ENCODE measurements at regions not wholly inside any gene's neighbourhood (a gene's known extent, or its start where the extent isn't known, plus 50 kb on each side); places are given as distances from the start of the nearest gene placed in this dataset.

DNA sequence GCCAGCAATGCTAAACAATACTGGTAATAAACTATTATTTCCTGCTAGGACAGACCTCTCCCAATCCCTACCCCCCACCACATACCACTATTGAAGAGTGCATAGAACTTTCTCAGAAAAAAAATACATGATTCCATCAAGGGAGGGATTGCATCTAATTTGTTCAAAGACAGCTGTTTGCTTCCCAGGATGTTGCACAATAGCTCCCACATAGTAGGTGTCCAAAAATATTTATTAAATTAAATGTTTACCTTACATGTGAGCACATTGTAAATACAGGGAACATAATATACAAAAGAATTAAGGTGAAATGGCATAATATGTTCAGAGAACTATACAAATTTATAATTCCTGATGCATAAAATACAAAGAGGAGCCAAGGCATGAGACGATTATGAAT lies 1111.8 kb upstream of the LCORL start:
- ChIA-PET POLR2A (no interaction called here), CTCF (no interaction called here)
- intact Hi-C loops (cut with micrococcal nuclease; ENCODE audit: unreplicated experiment) = no loop called here
- H3K4me1 ChIP-seq (ENCODE audit: control insufficient read depth, insufficient read depth, low read length) = no peaks in the 10 kb centered on the region
- no peak overlapping the region for H3K27ac ChIP-seq (ENCODE audit: low read length)
- ATAC-seq (no peak), DNase-seq (ENCODE audit: low read depth, low spot score) (no peak)
- no peaks in the 10 kb centered on the region for H3K36me3 ChIP-seq (ENCODE audit: control insufficient read depth, insufficient read depth, low read length)
- no peaks in the 10 kb centered on the region for H3K9me3 ChIP-seq (ENCODE audit: control insufficient read depth, insufficient read depth, low read depth, low read length)
- no peaks in the 10 kb centered on the region for H3K27me3 ChIP-seq (ENCODE audit: control insufficient read depth, insufficient read depth, low read length)
- no peak overlapping the region for H3K4me3 ChIP-seq (ENCODE audit: low read depth in 2 of 2, low read length in 2 of 2)
- TF ChIP-seq TCF7L2 (IDR thresholded peaks at IDR 0.05; ENCODE audit: low read depth, low read length) = no peak
- TF ChIP-seq, protein P1, sequence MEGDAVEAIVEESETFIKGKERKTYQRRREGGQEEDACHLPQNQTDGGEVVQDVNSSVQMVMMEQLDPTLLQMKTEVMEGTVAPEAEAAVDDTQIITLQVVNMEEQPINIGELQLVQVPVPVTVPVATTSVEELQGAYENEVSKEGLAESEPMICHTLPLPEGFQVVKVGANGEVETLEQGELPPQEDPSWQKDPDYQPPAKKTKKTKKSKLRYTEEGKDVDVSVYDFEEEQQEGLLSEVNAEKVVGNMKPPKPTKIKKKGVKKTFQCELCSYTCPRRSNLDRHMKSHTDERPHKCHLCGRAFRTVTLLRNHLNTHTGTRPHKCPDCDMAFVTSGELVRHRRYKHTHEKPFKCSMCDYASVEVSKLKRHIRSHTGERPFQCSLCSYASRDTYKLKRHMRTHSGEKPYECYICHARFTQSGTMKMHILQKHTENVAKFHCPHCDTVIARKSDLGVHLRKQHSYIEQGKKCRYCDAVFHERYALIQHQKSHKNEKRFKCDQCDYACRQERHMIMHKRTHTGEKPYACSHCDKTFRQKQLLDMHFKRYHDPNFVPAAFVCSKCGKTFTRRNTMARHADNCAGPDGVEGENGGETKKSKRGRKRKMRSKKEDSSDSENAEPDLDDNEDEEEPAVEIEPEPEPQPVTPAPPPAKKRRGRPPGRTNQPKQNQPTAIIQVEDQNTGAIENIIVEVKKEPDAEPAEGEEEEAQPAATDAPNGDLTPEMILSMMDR (IDR thresholded peaks at IDR 0.05) = no peak
- TF ChIP-seq SIN3A (IDR thresholded peaks at IDR 0.05; ENCODE audit: borderline replicate concordance, insufficient read depth, low read depth, low read length) = no peak
- TF ChIP-seq, protein P2, sequence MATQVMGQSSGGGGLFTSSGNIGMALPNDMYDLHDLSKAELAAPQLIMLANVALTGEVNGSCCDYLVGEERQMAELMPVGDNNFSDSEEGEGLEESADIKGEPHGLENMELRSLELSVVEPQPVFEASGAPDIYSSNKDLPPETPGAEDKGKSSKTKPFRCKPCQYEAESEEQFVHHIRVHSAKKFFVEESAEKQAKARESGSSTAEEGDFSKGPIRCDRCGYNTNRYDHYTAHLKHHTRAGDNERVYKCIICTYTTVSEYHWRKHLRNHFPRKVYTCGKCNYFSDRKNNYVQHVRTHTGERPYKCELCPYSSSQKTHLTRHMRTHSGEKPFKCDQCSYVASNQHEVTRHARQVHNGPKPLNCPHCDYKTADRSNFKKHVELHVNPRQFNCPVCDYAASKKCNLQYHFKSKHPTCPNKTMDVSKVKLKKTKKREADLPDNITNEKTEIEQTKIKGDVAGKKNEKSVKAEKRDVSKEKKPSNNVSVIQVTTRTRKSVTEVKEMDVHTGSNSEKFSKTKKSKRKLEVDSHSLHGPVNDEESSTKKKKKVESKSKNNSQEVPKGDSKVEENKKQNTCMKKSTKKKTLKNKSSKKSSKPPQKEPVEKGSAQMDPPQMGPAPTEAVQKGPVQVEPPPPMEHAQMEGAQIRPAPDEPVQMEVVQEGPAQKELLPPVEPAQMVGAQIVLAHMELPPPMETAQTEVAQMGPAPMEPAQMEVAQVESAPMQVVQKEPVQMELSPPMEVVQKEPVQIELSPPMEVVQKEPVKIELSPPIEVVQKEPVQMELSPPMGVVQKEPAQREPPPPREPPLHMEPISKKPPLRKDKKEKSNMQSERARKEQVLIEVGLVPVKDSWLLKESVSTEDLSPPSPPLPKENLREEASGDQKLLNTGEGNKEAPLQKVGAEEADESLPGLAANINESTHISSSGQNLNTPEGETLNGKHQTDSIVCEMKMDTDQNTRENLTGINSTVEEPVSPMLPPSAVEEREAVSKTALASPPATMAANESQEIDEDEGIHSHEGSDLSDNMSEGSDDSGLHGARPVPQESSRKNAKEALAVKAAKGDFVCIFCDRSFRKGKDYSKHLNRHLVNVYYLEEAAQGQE (IDR thresholded peaks at IDR 0.05; ENCODE audit: insufficient read depth in 1 of 2, low read depth in 2 of 2, low read length in 1 of 2) = no peak
- in situ Hi-C loops (cut with HindIII; ENCODE audit: low pct_unique_long_range_greater_than_20kb, low sequenced_read_pairs) = no loop called here
- no TSS peak for BruUV-seq (replicated peaks)

DNA sequence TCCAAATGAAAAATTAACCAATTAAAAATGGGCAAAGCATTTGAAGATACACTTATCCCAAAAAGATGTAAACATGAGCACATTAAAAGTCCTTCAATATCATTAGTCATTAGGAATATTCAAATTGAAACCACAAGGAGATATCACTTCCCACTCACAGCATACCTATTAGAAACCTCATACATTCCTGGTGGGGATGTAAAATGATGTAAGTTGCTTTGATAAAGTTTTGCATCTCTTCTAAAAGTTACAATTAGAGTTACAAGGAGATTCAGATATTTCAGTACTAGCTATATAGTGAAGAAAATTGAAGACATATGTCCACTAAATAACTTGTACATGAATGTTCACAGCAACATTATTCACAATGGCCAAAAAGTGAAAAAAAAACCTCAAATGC lies 1109.3 kb upstream of the LCORL start:
- POLR2A ChIA-PET = no interaction called here
- intact Hi-C loops (cut with micrococcal nuclease; ENCODE audit: unreplicated experiment) = no loop called here
- DNase-seq (ENCODE audit: low read depth, low spot score) = no peak

More for the DNA sequence above, 1109.3 kb upstream of the LCORL start:
- in situ Hi-C loops (cut with HindIII; ENCODE audit: low pct_unique_long_range_greater_than_20kb, low sequenced_read_pairs) = no loop called here
- Histone ChIP-seq H3K36me3 (ENCODE audit: control insufficient read depth, insufficient read depth, low read length) (no peaks in the 10 kb centered on the region), H3K27me3 (ENCODE audit: control insufficient read depth, insufficient read depth, low read length) (no peaks in the 10 kb centered on the region), H3K4me3 (ENCODE audit: low read depth in 2 of 2, low read length in 2 of 2) (no peak overlapping the region), H3K27ac (ENCODE audit: low read length) (no peak overlapping the region), H3K4me1 (ENCODE audit: control insufficient read depth, insufficient read depth, low read length) (no peaks in the 10 kb centered on the region), H3K9me3 (ENCODE audit: control insufficient read depth, insufficient read depth, low read depth, low read length) (no peaks in the 10 kb centered on the region)
- no TSS peak for BruUV-seq (replicated peaks)
- TF ChIP-seq SIN3A (IDR thresholded peaks at IDR 0.05; ENCODE audit: borderline replicate concordance, insufficient read depth, low read depth, low read length) (no peak), TCF7L2 (IDR thresholded peaks at IDR 0.05; ENCODE audit: low read depth, low read length) (no peak), POLR2AphosphoS5 (IDR thresholded peaks at IDR 0.05; ENCODE audit: low read depth, low read length) (no peak)
- TF ChIP-seq, protein P2 (IDR thresholded peaks at IDR 0.05; ENCODE audit: insufficient read depth in 1 of 2, low read depth in 2 of 2, low read length in 1 of 2) = no peak
- TF ChIP-seq, protein P1 (IDR thresholded peaks at IDR 0.05) = no peak
- CTCF ChIA-PET = no interaction called here
- ATAC-seq = no peak

Measured in Panc1 (cell line).